GM23248 (cell line): ENCODE measurements at regions not wholly inside any gene's neighbourhood (a gene's known extent, or its start where the extent isn't known, plus 50 kb on each side); places are given as distances from the start of the nearest gene placed in this dataset.

Experiments used
- EZH2 ChIP-seq: fragments of 200-600 bp; sonication (generic); IDR thresholded peaks from 2 replicates; pipeline ENCODE4 v1.6.1; 2018; ENCODE audit warnings: antibody characterized with exemption, mild to moderate bottlenecking; ENCODE audit not compliant: insufficient read depth, poor library complexity, severe bottlenecking
- EZH2phosphoT487 ChIP-seq: fragments of 200-600 bp; sonication (generic); IDR thresholded peaks from 2 replicates; pipeline ENCODE4 v1.6.1; 2018; ENCODE audit warnings: antibody characterized with exemption, moderate library complexity, mild to moderate bottlenecking, low read depth; ENCODE audit not compliant: insufficient read depth

- no peak for TF ChIP-seq EZH2phosphoT487
- TF ChIP-seq EZH2: no peak
Observed at GRCh38 chr1:168401341-168401740, 120.7 kb downstream of the TBX19 start.
